GM21447 (cell line): ENCODE measurements at regions not wholly inside any gene's neighbourhood (a gene's known extent, or its start where the extent isn't known, plus 50 kb on each side); places are given as distances from the start of the nearest gene placed in this dataset.

Experiments
- ATAC-seq: cut with Tn5 transposase; IDR thresholded peaks from one replicate; pipeline ENCODE4 v1.9.1; 2021; ENCODE audit not compliant: unreplicated experiment

- no peak for ATAC-seq
Observed at GRCh38 chr20:7828437-7828836, 111.8 kb downstream of the HAO1 start.

DNA sequence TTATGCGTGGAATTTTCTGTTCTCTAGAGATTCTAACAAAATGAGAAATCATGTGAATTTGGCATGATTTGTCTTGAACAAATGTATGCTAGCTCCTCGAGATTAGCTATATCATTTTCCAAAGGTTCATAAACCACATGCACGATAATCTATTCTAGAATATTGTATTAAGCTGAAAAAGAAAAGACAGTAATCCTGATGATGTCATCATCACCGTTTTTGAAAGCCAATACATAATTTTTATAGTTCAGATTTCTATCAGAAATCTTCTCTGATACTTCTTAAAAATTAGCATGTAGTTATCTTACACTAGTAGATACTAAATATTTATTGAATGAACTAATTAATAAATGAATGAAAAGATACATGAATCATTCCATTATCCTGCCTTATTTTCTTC is 111.2 kb downstream of the HAO1 start:
- no peak for ATAC-seq

DNA sequence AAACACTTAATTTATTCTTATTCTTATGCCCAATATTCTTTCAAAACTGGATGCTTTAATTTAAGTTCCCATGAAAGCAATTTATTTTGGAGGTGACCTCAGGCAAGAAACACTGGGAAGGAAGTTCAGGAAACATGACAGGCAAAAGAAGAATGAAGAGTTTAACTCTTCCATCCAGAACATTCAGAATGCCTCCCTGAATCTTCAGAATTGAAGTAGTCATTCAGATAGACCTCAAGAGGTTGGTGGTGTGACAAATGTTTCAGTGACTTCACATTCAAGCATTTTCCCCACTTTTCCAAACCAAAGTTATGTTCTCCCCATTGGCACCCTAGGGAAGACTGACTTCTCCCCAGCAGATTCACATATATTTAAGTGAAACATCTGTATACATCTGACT is 110.5 kb downstream of the HAO1 start:
- no peak for ATAC-seq
